Activated CD4-positive, alpha-beta T cell treated with anti-CD3 and anti-CD28 coated beads, Interleukin-2, amount 50 U/mL, for 1 hour (primary cell): ENCODE measurements at regions not wholly inside any gene's neighbourhood (a gene's known extent, or its start where the extent isn't known, plus 50 kb on each side); places are given as distances from the start of the nearest gene placed in this dataset.

Experiments
- DNase-seq: peaks from one replicate; pipeline ENCODE4 v3.0.0-alpha.2; 2020

DNA sequence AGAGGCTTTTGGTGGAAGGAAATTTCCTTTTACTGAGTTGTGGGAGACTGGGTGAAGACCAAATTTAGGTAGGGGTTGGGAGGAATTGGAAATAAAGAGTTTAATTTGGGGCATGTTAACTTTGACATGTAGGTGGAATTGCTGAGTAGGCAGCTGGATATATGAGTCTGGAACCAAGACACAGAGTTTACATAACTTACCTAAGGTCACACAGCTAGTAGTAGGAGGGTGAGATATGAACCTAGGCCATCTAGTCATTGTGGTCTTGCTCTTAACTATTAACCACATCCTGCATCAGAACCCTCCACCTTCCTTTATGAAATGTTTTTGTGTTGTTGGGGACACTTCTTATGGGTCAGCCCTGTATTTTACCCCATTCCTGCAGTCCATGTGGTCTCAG, 113.1 kb downstream of the ICOS start:
- DNase-seq: no peak

DNA sequence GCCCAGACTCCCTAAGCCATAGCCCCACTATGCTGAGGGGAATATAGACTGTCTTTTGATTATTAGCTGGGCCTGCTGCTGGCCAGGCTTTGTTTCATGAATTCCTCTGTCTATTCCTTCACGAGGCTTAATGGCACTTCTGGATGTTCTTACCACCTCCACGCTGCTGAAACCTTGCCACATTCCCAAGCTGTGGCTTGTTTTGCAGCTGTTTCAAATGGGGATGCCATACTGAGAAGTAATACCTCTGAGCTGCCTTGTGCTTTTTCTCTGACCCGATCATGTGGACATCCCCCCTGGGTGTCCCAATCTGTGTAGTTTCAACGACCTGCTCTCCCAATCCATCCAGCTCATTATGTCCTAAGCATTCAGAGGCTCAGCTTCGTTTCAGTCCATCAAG, 114.1 kb downstream of the ICOS start:
- DNase-seq: no peak

GRCh38 chr2:204051476-204051875, 114.9 kb downstream of the ICOS start:
- no peak for DNase-seq

GRCh38 chr2:204051984-204052556, 115.5 kb downstream of the ICOS start:
- DNase-seq: no peak

GRCh38 chr2:204059016-204059415, 122.5 kb downstream of the ICOS start:
- no peak for DNase-seq

DNA sequence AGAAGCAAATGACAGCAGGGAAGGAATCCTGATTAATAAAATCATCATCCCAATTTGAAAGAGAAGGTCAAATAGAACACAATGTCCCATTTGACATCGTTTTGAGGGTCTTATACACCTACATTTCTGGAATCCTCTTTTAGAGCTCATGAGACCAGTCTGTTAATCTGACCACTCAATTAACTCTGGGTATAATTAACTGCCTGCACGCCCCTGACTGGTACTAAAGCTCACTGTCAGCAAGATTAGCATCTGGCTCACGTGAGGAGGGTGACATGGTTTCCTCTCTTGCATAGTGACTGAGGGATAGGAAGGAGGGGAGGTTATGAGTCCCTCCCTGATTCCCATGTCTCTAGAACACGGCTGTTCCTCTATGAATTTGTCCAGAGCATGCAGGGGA, 124.3 kb downstream of the ICOS start:
- no peak for DNase-seq

DNA sequence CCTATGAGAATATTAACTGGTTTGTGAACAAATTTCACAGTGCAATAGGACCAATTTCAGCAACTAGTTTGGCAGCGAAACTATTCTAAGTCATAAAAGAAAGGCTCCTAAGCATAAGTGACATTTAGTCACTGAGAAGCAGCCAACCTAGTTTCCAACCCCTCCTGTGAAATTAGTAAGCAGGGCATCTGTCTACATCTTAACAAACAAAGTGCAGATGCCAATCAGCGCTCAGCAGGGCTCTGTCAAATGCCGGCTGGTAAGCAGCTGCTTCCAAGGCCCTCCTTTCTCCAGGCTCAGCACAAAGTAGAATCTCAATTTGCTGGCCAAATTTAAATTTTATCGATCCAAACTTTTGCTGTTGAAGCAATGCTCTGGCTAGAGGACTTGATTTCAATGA, 124.7 kb downstream of the ICOS start:
- DNase-seq: no peak

- no peak for DNase-seq
Observed at GRCh38 chr2:204064119-204064518, 127.6 kb downstream of the ICOS start.

DNA sequence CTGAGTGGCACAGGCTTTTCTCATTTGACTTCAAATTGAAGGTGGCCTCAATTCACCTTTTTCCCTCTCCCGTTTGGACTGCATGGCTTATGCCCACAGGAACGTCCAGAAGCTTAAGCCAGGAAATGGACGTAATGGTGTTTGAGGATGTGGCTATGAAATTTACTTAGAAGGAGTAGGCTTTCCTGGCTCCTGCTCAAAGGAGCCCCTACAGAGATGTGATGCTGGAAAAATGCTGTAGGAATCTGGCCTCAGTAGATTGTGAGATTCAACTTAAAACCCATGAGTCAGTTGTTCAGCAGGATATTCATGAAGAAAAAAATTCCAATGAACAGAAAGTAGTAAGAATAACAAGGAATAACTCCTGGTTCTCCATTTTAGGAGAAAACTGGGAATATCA, 129.0 kb downstream of the ICOS start:
- no peak for DNase-seq

GRCh38 chr2:204066051-204066450, 129.5 kb downstream of the ICOS start:
- DNase-seq: no peak

GRCh38 chr2:204069804-204070203, 133.2 kb downstream of the ICOS start:
- DNase-seq: no peak

DNA sequence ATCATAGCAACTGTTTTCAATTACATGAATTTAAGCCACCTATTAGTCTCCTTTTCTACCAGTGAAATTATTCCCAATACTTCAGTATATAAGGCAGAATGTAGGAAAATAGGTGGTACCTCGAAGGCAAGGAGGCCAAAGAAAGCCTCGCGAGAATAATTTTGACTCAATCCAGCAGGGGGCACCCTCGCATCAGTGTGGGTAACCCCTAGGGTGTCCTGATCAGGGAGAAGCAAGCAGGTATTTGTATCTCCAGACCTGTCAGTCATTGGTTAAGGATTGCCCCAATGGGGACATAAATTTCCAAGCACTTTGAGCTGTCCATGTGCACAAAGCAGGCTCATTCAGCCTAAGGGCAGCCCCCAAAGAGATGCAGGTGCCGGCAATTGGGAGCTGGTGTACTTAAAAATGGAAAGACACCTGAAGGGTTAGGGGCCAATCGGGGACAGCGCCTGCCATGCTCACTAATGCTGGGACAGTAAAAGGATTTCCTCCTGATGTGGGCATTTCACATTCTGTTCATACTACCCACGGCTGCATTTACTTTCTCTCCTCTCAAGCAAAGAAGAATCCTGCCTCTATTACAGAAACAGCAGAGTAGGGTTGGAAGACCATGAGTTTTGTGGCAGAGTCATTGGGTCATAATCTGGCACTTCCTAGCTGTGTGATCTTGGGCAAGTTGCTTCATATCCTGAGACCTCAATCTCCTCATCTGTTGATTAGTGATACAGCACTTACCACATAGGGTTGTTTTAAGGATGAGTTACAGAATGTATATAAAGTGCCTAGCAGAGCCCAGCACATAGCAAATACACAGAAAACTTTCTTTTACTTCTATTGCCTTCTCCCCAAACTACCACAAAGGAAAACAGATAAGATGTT, 136.1 kb downstream of the ICOS start:
- peak; percentile 55 for DNase-seq

GRCh38 chr2:204074456-204074855, 137.9 kb downstream of the ICOS start:
- DNase-seq: no peak

DNA sequence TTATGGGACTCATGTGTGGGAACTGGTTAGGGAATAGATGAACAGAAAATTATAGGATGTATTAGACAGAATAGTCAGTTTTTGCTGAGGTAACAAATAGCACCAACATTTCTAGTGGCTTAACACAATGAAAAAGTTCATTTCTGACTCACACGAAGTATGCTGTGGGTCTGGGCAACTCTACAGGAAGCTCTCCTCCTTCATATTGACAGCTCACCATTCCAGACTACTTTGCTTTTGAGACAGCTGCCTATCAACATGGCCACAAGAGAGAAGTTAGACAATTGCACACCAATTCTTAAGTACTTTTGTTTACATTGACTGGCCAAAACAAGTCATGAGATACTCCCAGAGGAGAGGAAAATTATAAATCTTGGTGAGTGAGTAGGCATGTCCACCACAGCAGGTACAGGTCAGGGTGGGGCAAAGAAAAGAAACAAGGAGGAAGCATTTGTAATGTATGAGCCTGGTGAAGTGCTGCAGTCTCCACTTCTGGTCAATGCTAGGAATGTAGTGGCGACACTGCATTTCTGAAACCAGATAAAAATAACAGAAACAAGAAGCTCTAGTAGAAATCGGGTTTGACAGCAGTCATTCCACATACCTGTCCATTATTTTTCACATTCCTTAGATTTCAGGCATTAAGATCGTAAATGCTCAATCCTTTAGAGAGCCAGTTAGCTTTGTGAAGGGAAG, 141.6 kb downstream of the ICOS start:
- no peak for DNase-seq

GRCh38 chr2:204081487-204082425, 145.2 kb downstream of the ICOS start:
- no peak for DNase-seq

DNA sequence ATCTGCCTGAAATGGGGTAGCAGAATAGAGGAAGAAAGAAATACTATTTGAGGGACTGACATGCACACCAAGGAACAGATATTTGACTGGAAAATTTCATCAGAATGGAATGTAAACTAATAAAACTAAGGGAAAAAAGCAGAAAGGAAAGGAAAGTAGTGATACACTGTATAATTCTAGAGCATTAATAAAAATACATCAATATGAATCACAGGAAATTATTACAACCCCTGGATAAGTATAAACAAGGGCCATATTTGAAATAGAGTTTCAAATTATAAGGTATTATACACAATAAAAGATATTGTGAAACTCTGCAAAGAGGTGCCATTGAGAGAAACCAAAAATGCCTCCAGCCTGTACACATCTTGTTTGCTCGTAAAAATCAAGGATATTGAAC, 149.6 kb downstream of the ICOS start:
- no peak for DNase-seq

GRCh38 chr2:204089105-204089504, 152.5 kb downstream of the ICOS start:
- no peak for DNase-seq

GRCh38 chr2:204089574-204089973, 153.0 kb downstream of the ICOS start:
- no peak for DNase-seq

DNA sequence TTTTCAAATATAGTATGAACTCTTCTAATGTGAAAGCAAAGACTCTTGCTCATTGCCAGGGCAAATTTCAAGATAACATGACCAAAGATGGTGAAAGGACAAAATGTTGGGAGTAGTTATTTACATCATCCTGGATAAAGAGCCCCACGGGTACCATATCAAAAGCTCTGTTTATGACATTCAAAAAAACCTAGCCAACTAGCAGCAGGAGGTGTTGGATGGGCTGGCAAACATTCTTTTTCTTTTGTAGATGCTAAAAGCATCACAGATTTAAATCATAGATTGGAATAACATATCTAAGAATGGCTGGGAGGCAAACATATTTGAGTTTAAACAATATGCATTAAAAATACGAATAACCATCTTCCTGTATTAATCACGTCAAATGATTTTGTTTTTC, 153.5 kb downstream of the ICOS start:
- no peak for DNase-seq

DNA sequence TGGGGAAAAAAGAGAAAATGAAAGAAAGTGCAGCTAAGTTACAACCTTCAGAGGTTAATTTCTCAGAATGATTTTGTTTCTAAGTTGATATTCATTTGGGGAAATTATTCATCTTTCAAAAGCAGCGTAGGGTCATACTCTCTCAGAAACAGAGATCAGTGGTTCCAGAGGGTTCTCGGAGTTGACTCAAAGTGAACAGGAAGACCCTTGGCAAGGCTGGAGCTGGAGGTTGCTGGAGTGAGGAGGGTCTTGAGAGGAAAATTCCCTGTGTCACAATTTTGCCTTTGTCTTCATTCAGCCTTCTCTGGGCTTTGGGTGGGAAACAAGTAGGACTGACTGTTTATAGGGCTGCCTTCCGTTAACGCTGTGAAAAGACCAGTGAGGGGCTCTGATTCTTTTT, 168.2 kb downstream of the ICOS start:
- DNase-seq: no peak

DNA sequence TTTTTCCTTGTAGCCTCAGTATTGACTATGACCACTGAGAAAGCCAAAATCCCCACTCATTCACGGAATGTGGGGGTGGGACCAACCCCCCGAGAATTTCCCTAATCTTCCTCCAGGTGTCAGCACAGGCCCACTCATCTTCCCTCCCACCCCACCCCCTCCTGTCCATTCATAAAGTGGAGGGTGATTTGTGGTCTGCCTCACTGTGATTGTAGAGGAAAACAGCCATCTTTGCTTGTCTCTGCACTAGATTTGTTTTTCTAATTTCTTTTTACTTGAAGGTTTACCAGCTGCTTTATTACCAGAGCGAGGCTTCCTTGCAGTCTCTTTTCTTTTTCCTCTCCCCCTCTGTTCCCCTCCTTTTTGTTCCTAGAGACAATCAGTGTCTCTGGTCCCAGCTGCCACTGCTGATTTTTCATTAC, 171.8 kb downstream of the ICOS start:
- peak; percentile 23 for DNase-seq

GRCh38 chr2:204108781-204109295, 172.3 kb downstream of the ICOS start:
- DNase-seq: no peak

- no peak for DNase-seq
Observed at GRCh38 chr2:204109681-204110080, 173.1 kb downstream of the ICOS start.
